Panc1 (cell line): ENCODE measurements at regions not wholly inside any gene's neighbourhood (a gene's known extent, or its start where the extent isn't known, plus 50 kb on each side); places are given as distances from the start of the nearest gene placed in this dataset.

Experiments
- ATAC-seq: fragments of 200-7000 bp; cut with Tn5 transposase; 2 replicates; pipeline ENCODE4 v1.9.1; 2020; ENCODE audit warnings: mild to moderate bottlenecking, moderate library complexity
- BruUV-seq: library from RNA; stranded (reverse); fragments of 400-500 nt; replicated peaks from 2 replicates; lab custom pipeline; 2021; lab: Mats Ljungman, UMichigan
- CTCF ChIA-PET: fragments of 300-600 bp; sonication (Branson Sonifier 250); formaldehyde crosslinking; loops from one replicate; lab custom pipeline; 2022; ENCODE audit warnings: antibody characterized with exemption; lab: Charles Lee
- POLR2A ChIA-PET: fragments of 300-600 bp; sonication (Branson Sonifier 250); formaldehyde crosslinking; loops from one replicate; lab custom pipeline; 2022; ENCODE audit warnings: antibody characterized with exemption; lab: Charles Lee
- DNase-seq: peaks from one replicate; pipeline ENCODE4 v3.0.0-alpha.2; 2010; ENCODE audit warnings: low read depth, low spot score
- H3K27ac ChIP-seq: 2 replicates; pipeline ENCODE4 v1.5.1; 2011; ENCODE audit warnings: mild to moderate bottlenecking, low read length, inconsistent platforms
- H3K27me3 ChIP-seq: fragments of 200-500 bp; sonication (Bioruptor generic); 2 replicates; pipeline ENCODE4 v1.6.0; 2014; ENCODE audit warnings: low read length, inconsistent platforms; ENCODE audit not compliant: control insufficient read depth, insufficient read depth
- H3K36me3 ChIP-seq: fragments of 200-500 bp; sonication (Bioruptor generic); 2 replicates; pipeline ENCODE4 v1.5.1; 2014; ENCODE audit warnings: inconsistent platforms, mild to moderate bottlenecking, low read length, moderate library complexity; ENCODE audit not compliant: control insufficient read depth, insufficient read depth
- H3K4me1 ChIP-seq: 2 replicates; pipeline ENCODE4 v1.5.1; 2011; ENCODE audit warnings: inconsistent platforms, mild to moderate bottlenecking, low read length, moderate library complexity; ENCODE audit not compliant: control insufficient read depth, insufficient read depth
- H3K4me3 ChIP-seq, 2 experiments: 2 replicates each; pipeline ENCODE4 v1.5.1; 2011 to 2012; ENCODE audit warnings: low read depth in 2 of 2, low read length in 2 of 2, mild to moderate bottlenecking in 2 of 2, inconsistent platforms in 1 of 2, moderate library complexity in 1 of 2
- H3K9me3 ChIP-seq: fragments of 200-500 bp; sonication (Bioruptor generic); 2 replicates; pipeline ENCODE4 v1.5.1; 2014; ENCODE audit warnings: low read depth, mild to moderate bottlenecking, inconsistent platforms, low read length, moderate library complexity; ENCODE audit not compliant: control insufficient read depth, insufficient read depth
- CTCF ChIP-seq: fragments of 450-650 bp; IDR thresholded peaks from 2 replicates; pipeline ENCODE4 v1.5.1; 2017; ENCODE audit warnings: mild to moderate bottlenecking
- POLR2AphosphoS5 ChIP-seq: IDR thresholded peaks from 2 replicates; pipeline ENCODE4 v1.6.1; 2012; ENCODE audit warnings: mild to moderate bottlenecking, low read depth, low read length, moderate library complexity
- REST ChIP-seq, 2 experiments: IDR thresholded peaks; 2 replicates each; pipeline ENCODE4 v1.6.1; 2011 to 2012; ENCODE audit warnings: low read depth in 2 of 2, control low read depth in 1 of 2, low read length in 1 of 2, mild to moderate bottlenecking in 1 of 2, moderate library complexity in 1 of 2; ENCODE audit not compliant: insufficient read depth in 1 of 2
- SIN3A ChIP-seq: IDR thresholded peaks from 2 replicates; pipeline ENCODE4 v1.6.1; 2012; ENCODE audit warnings: low read depth, mild to moderate bottlenecking, low read length, moderate library complexity, borderline replicate concordance; ENCODE audit not compliant: insufficient read depth
- TCF7L2 ChIP-seq: IDR thresholded peaks from 2 replicates; pipeline ENCODE4 v1.6.1; 2011; ENCODE audit warnings: mild to moderate bottlenecking, low read depth, low read length, inconsistent platforms
- in situ Hi-C: cut with HindIII; loops from 2 replicates; pipeline ENCODE4 v1.10.0; 2016; ENCODE audit warnings: low sequenced_read_pairs, low pct_unique_long_range_greater_than_20kb
- intact Hi-C: fragments of 100-400 bp; cut with micrococcal nuclease; formaldehyde crosslinking; loops from one replicate; pipeline ENCODE4 v1.10.0; 2022; ENCODE audit not compliant: unreplicated experiment

- H3K27me3 ChIP-seq = no peaks in the 10 kb centered on the region
- no peaks in the 10 kb centered on the region for H3K36me3 ChIP-seq
- ATAC-seq = no peak
- ChIA-PET POLR2A (no interaction called here), CTCF (no interaction called here)
- H3K9me3 ChIP-seq = no peaks in the 10 kb centered on the region
- DNase-seq = no peak
- H3K4me1 ChIP-seq = no peaks in the 10 kb centered on the region
- TF ChIP-seq REST (IDR thresholded peaks at IDR 0.05; ENCODE audit: insufficient read depth in 1 of 2, low read depth in 2 of 2, low read length in 1 of 2) (no peak), CTCF (no peak), POLR2AphosphoS5 (no peak), SIN3A (no peak), TCF7L2 (no peak)
- no peak overlapping the region for H3K4me3 ChIP-seq
- H3K27ac ChIP-seq = no peak overlapping the region
- BruUV-seq = no TSS peak
- intact Hi-C loops = no loop called here
- in situ Hi-C loops = no loop called here
Measured at GRCh38 chr5:102579379-102579778, 80.6 kb upstream of the SLCO6A1 start.

GRCh38 chr5:102581011-102581410 lies 82.2 kb upstream of the SLCO6A1 start:
- Histone ChIP-seq H3K4me1 (no peaks in the 10 kb centered on the region), H3K36me3 (no peaks in the 10 kb centered on the region), H3K27me3 (no peaks in the 10 kb centered on the region), H3K9me3 (no peaks in the 10 kb centered on the region), H3K27ac (no peak overlapping the region), H3K4me3 (no peak overlapping the region)
- DNase-seq (no peak), ATAC-seq (no peak)
- no peak for TF ChIP-seq REST (IDR thresholded peaks at IDR 0.05; ENCODE audit: insufficient read depth in 1 of 2, low read depth in 2 of 2, low read length in 1 of 2)
- no peak for TF ChIP-seq SIN3A
- TF ChIP-seq POLR2AphosphoS5 = no peak
- TF ChIP-seq TCF7L2 = no peak
- CTCF ChIA-PET = no interaction called here
- intact Hi-C loops = loop anchor here (5.0 to 10.0 kb wide), 2 partner anchors 554 to 641 kb away; no protein-coding TSS in a partner anchor
- POLR2A ChIA-PET = no interaction called here
- in situ Hi-C loops = no loop called here
- no TSS peak for BruUV-seq
